ENCODE measurements at regions not wholly inside any gene's neighbourhood (a gene's known extent, or its start where the extent isn't known, plus 50 kb on each side); places are given as distances from the start of the nearest gene placed in this dataset.

DNA sequence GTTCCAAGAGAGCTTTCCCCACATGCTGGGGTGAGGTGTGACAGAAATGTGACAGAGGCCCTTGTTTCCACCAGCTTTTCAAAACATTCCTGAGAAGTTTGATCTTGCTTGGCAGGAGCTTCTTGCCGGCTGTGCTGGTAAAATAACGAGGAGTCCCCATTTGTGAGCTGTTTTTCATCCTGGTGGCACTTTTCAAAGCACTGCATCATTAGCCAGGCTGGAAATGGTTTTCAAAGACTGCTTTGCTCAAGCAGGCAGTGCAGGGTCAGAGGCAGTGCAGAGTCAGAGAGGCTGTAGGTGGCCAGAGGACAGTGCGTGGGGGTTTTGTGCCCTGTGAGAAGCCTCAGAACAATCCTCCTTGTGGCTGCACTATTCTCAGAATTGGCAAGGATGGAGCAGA, 75.8 kb upstream of the KCNA3 start:
- TF ChIP-seq CTCF (IDR thresholded peaks at IDR 0.05), result no peak
- no peak for TF ChIP-seq POLR2A (IDR thresholded peaks at IDR 0.05)
- no peak for DNase-seq (ENCODE audit: low spot score in 2 of 2)
- H3K4me3 ChIP-seq (ENCODE audit: low read depth, poor library complexity, severe bottlenecking), result no peak overlapping the region
- 34 to 35% methylated on average over 3 of the region's 3 CpGs for WGBS, 2 donors
- intact Hi-C loops (cut with DNase I; ENCODE audit: low total_unique reads), result no loop called here

DNA sequence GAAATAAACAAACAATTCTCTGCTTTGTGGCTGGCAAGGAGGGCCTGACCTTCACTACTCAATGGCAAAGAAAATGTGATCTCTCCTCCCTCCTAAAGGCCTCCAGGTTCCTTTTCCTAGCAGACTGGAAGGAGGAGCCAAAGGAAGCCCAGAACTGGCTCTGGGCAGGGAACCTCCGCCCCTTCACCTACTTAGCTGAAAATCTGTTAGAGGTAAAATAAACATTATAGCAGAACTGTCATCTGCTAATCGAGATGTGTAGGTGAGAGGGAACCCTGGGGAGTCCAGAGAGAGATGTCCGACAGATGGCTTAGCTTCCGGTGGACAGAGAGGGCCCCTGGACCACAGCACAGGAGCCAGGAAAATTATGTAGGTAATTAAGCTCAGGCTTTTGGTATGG, 75.2 kb upstream of the KCNA3 start:
- WGBS, 2 donors, result 51 to 60% methylated on average over 4 of the region's 4 CpGs
- intact Hi-C loops (cut with DNase I; ENCODE audit: low total_unique reads), result no loop called here
- DNase-seq (ENCODE audit: low spot score in 2 of 2), result no peak

DNA sequence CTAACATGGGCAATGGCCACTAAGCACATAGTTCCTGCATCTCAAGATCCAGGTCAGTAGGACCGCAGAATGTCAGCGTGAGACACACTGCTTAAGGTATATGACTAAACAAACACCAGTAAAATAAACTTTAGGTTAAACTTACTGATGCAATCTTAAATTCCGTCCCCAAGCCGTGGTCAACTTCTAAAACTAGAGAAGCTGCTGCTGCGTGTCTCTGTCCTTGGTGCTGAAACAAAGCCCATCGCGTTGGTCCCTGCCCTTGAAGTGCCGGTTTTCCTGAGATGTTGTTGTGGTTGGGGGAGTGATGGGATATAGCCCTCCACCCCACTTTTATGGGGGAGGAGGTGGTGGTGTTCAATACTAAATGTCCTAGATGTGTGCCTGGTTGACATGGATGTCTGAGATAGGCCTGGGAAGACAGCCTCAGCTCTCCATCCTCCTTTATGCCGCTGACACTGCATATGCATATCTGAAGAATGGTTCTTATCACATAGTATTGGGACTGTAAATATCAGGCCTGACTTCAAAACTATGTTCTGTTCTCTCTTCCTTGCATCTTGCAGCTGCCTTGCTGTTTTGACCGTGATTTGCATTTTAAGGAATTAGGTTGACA, 72.0 kb upstream of the KCNA3 start:
- 25 to 28% methylated on average over 10 of the region's 10 CpGs for WGBS, 2 donors
- peak in 1 of 2 donors; percentile 16 for DNase-seq (ENCODE audit: low spot score in 2 of 2)
- H3K4me3 ChIP-seq (ENCODE audit: low read depth, poor library complexity, severe bottlenecking), result no peak overlapping the region
- intact Hi-C loops (cut with DNase I; ENCODE audit: low total_unique reads), result no loop called here
- TF ChIP-seq CTCF (IDR thresholded peaks at IDR 0.05) (no peak), POLR2A (IDR thresholded peaks at IDR 0.05) (no peak)

More for the DNA sequence above, 75.2 kb upstream of the KCNA3 start:
- H3K4me3 ChIP-seq (ENCODE audit: low read depth, poor library complexity, severe bottlenecking), result no peak overlapping the region
- TF ChIP-seq POLR2A (IDR thresholded peaks at IDR 0.05) (no peak), CTCF (IDR thresholded peaks at IDR 0.05) (no peak)

DNA sequence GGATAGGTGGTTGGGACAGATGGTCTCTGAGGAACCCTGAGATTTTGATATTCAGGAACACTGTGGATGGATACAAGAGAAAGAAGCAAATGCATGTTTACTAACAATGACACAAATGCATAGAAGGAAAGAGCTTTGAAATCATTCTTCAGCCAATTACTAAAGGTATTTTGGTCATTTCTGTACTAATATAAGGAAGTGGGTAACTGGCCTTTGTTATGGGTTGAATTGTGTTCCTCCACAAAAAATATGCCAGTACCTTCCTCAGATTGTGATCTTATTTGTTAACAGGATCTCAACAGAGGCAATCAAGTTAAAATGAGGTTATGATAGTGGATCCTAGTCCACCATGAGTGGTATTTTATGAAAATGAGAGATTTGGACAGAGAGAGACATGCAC, 68.7 kb upstream of the KCNA3 start:
- no peak for DNase-seq (ENCODE audit: low spot score in 2 of 2)
- TF ChIP-seq CTCF (IDR thresholded peaks at IDR 0.05), result no peak
- no peak for TF ChIP-seq POLR2A (IDR thresholded peaks at IDR 0.05)
- H3K4me3 ChIP-seq (ENCODE audit: low read depth, poor library complexity, severe bottlenecking), result no peak overlapping the region
- intact Hi-C loops (cut with DNase I; ENCODE audit: low total_unique reads), result no loop called here

GRCh38 chr1:110736900-110737605, 62.3 kb upstream of the KCNA3 start:
- WGBS, 2 donors, result 52% methylated on average over 5 of the region's 5 CpGs
- TF ChIP-seq CTCF (IDR thresholded peaks at IDR 0.05) (no peak), POLR2A (IDR thresholded peaks at IDR 0.05) (no peak)
- no peak overlapping the region for H3K4me3 ChIP-seq (ENCODE audit: low read depth, poor library complexity, severe bottlenecking)
- no peak for DNase-seq (ENCODE audit: low spot score in 2 of 2)
- intact Hi-C loops (cut with DNase I; ENCODE audit: low total_unique reads), result no loop called here

All from lower leg skin (tissue), 4 donors.